ENCODE measurements at regions not wholly inside any gene's neighbourhood (a gene's known extent, or its start where the extent isn't known, plus 50 kb on each side); places are given as distances from the start of the nearest gene placed in this dataset.

- no peak for TF ChIP-seq DZIP1 (CRISPR knock-in tag; IDR thresholded peaks at IDR 0.05)
- no peak for TF ChIP-seq MXD3 (CRISPR knock-in tag; IDR thresholded peaks at IDR 0.05)
- TF ChIP-seq ATAD3A (CRISPR knock-in tag; IDR thresholded peaks at IDR 0.05): no peak
- no peak for TF ChIP-seq HDAC1 (CRISPR knock-in tag; IDR thresholded peaks at IDR 0.05)
- TF ChIP-seq THAP9 (CRISPR knock-in tag; IDR thresholded peaks at IDR 0.05; ENCODE audit: borderline replicate concordance): no peak
Observed at GRCh38 chr7:142681314-142682092, 67.8 kb upstream of the PRSS1 start (continued).

DNA sequence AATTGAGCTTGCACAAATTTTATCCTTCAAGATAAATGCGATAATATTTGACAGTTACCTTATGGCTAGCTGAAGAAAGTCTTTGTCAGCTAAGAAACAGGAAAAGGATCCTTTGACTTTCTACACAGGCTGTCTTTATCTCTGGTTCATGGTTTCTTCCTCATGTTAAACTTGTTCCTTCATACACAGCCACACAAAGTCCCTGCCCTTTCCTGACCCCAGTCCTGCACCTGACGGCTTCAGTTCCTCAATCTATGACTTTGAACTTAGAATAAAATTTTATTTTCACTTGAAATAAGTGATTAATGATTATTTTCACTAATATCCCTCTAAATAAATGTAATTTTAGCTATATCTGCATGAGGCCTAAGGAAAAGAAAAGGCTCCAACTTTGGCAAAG lies 77.8 kb upstream of the PRSS1 start:
- FAIRE-seq: no peak
- Histone ChIP-seq H3K27me3 (ENCODE audit: control insufficient read depth in 1 of 2, insufficient read depth in 2 of 2, low read length in 2 of 2) (no peaks in the 10 kb centered on the region), H3K27ac (ENCODE audit: extremely low read length, insufficient read depth, low read length) (no peak overlapping the region), H3K9ac (ENCODE audit: insufficient read depth, low read depth, low read length) (no peak overlapping the region), H3K36me3 (replicated peaks in 1 of 2; ENCODE audit: control insufficient read depth in 1 of 2, insufficient read depth in 2 of 2, low read length in 2 of 2) (no peaks in the 10 kb centered on the region), H3K9me3 (ENCODE audit: low read length) (no peaks in the 10 kb centered on the region), H3K4me2 (ENCODE audit: low read depth, low read length) (no peak overlapping the region), H3K4me1 (ENCODE audit: insufficient read depth, low read length) (no peaks in the 10 kb centered on the region), H3K79me2 (ENCODE audit: insufficient read depth, low read length) (no peaks in the 10 kb centered on the region), H4K20me1 (ENCODE audit: insufficient read depth, low read length) (no peaks in the 10 kb centered on the region), H3K4me3 (replicated peaks in 1 of 3; ENCODE audit: insufficient read depth in 1 of 3, low read depth in 2 of 3, low read length in 3 of 3) (no peak overlapping the region), H2AFZ (ENCODE audit: low read length) (no peak overlapping the region)
- ATAC-seq: no peak
- no TSS peak for BruUV-seq (replicated peaks)
- CTCF ChIA-PET (ENCODE audit: low intra/inter-chr PET ratio, low total read pairs): no interaction called here
- in situ Hi-C loops (cut with HindIII; ENCODE audit: extremely low pct_ligation_motif_present, low pct_unique_long_range_greater_than_20kb): no loop called here
- POLR2A ChIA-PET: no interaction called here
- DNase-seq (ENCODE audit: low spot score): no peak
- 38% methylated on average over 2 of the region's 2 CpGs for WGBS (ENCODE audit: low lambda C conversion rate)
- intact Hi-C loops (cut with micrococcal nuclease; ENCODE audit: unreplicated experiment): no loop called here
- TF ChIP-seq NKX3-1 (CRISPR knock-in tag; IDR thresholded peaks at IDR 0.05): no peak
- TF ChIP-seq RBM22 (optimal IDR thresholded peaks at IDR 0.05; ENCODE audit: low read length): no peak
- TF ChIP-seq REL (CRISPR knock-in tag; conservative IDR thresholded peaks at IDR 0.05): no peak
- no peak for TF ChIP-seq SCMH1 (CRISPR knock-in tag; IDR thresholded peaks at IDR 0.05; ENCODE audit: borderline replicate concordance)
- TF ChIP-seq ZBTB7A (CRISPR knock-in tag; IDR thresholded peaks at IDR 0.05): no peak
- no peak for TF ChIP-seq ATF7-NPFF (CRISPR knock-in tag; IDR thresholded peaks at IDR 0.05; ENCODE audit: low read depth)
- no peak for TF ChIP-seq MTF2 (CRISPR knock-in tag; IDR thresholded peaks at IDR 0.05; ENCODE audit: borderline replicate concordance)
- TF ChIP-seq ZNF224 (CRISPR knock-in tag; IDR thresholded peaks at IDR 0.05): no peak
- TF ChIP-seq TOPORS (CRISPR knock-in tag; IDR thresholded peaks at IDR 0.05): no peak
- TF ChIP-seq, protein P1, sequence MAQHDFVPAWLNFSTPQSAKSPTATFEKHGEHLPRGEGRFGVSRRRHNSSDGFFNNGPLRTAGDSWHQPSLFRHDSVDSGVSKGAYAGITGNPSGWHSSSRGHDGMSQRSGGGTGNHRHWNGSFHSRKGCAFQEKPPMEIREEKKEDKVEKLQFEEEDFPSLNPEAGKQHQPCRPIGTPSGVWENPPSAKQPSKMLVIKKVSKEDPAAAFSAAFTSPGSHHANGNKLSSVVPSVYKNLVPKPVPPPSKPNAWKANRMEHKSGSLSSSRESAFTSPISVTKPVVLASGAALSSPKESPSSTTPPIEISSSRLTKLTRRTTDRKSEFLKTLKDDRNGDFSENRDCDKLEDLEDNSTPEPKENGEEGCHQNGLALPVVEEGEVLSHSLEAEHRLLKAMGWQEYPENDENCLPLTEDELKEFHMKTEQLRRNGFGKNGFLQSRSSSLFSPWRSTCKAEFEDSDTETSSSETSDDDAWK (CRISPR knock-in tag; IDR thresholded peaks at IDR 0.05): no peak
- no peak for TF ChIP-seq TBL1XR1 (IDR thresholded peaks at IDR 0.05; ENCODE audit: borderline replicate concordance, low read length, partially characterized antibody)
- TF ChIP-seq ARNT2 (CRISPR knock-in tag; IDR thresholded peaks at IDR 0.05; ENCODE audit: low read depth): no peak
